ENCODE measurements at regions not wholly inside any gene's neighbourhood (a gene's known extent, or its start where the extent isn't known, plus 50 kb on each side); places are given as distances from the start of the nearest gene placed in this dataset.

- DNase-seq, result no peak
- WGBS, 2 donors, result 88 to 90% methylated on average over 2 of the region's 2 CpGs
- intact Hi-C loops (cut with DNase I), result no loop called here
These were observed 648.8 kb downstream of the IQCM start for GRCh38 chr4:149166876-149167275.

DNA sequence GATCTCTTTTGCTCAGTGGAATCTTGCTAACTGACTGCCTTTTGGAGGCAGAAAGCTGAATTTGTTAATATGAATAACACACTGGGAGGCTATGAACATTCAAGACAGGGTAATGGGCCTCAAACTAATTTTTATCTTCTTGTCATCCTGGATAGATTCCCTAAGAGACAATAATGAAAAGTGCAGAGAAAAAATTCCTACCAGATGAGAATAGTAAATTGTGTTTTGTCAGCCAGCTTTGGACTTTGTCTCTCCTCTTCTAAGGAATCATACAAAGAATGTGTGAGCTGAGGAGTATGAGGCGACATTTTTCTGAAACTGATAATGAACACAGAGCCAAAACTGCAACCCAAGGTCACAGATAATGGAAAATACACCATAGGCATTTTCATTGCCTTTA is 649.3 kb downstream of the IQCM start:
- intact Hi-C loops (cut with DNase I), result no loop called here
- no peaks in the 10 kb centered on the region for H3K36me3 ChIP-seq

More at GRCh38 chr4:149166876-149167275, 648.8 kb downstream of the IQCM start:
- Histone ChIP-seq H3K36me3 (no peaks in the 10 kb centered on the region), H3K4me3 (no peak overlapping the region), H3K4me1 (peaks cover 0 to under 1% (median 0%) of the 10 kb centered on the region in 9 donors), H3K9me3 (no peaks in the 10 kb centered on the region), H3K27ac (no peak overlapping the region), H3K27me3 (no peaks in the 10 kb centered on the region)
- no peak for ATAC-seq
- no peak for TF ChIP-seq CTCF (IDR thresholded peaks at IDR 0.05)

GRCh38 chr4:149164282-149164681 is 651.4 kb downstream of the IQCM start:
- Histone ChIP-seq H3K27ac (no peak overlapping the region), H3K4me1 (peaks cover 0 to 6% (median 0%) of the 10 kb centered on the region in 9 donors), H3K27me3 (no peaks in the 10 kb centered on the region), H3K4me3 (no peak overlapping the region), H3K36me3 (no peaks in the 10 kb centered on the region), H3K9me3 (no peaks in the 10 kb centered on the region)
- 79 to 80% methylated on average over 3 of the region's 3 CpGs for whole genome bisulfite sequencing, 2 donors
- intact Hi-C loops (cut with DNase I), result no loop called here
- DNase-seq, result no peak
- no peak for TF ChIP-seq CTCF (IDR thresholded peaks at IDR 0.05)
- ATAC-seq, result no peak

More for the DNA sequence above, 649.3 kb downstream of the IQCM start:
- DNase-seq (no peak), ATAC-seq (no peak)
- WGBS, 2 donors, result 69 to 70% methylated on average over 1 of the region's 1 CpG
- H3K4me1 ChIP-seq, result peaks cover 0 to 5% (median 0%) of the 10 kb centered on the region in 9 donors
- TF ChIP-seq CTCF (IDR thresholded peaks at IDR 0.05), result no peak
- H3K4me3 ChIP-seq, result no peak overlapping the region
- no peaks in the 10 kb centered on the region for H3K9me3 ChIP-seq
- H3K27me3 ChIP-seq, result no peaks in the 10 kb centered on the region
- H3K27ac ChIP-seq, result no peak overlapping the region

GRCh38 chr4:149161247-149161646 is 654.4 kb downstream of the IQCM start:
- ATAC-seq (peak in 6 of 8 donors; percentile 34 to 79 (median 60)), DNase-seq (peak in 1 of 2 donors; percentile 15)
- Histone ChIP-seq H3K4me3 (no peak overlapping the region), H3K27me3 (no peaks in the 10 kb centered on the region), H3K4me1 (peaks cover 0 to 6% (median 0%) of the 10 kb centered on the region in 9 donors), H3K9me3 (peaks cover 0 to 11% (median 0%) of the 10 kb centered on the region in 11 donors), H3K36me3 (no peaks in the 10 kb centered on the region), H3K27ac (no peak overlapping the region)
- TF ChIP-seq CTCF (IDR thresholded peaks at IDR 0.05), result no peak
- intact Hi-C loops (cut with DNase I), result no loop called here
